H9 (cell line): ENCODE measurements at regions not wholly inside any gene's neighbourhood (a gene's known extent, or its start where the extent isn't known, plus 50 kb on each side); places are given as distances from the start of the nearest gene placed in this dataset.

ENCODE experiments used
- DNase-seq: peaks from one replicate; pipeline ENCODE4 v3.0.0-alpha.2; 2017
- H2AFZ ChIP-seq: one replicate; pipeline ENCODE4 v1.6.1; 2013; ENCODE audit warnings: mild to moderate bottlenecking, low read length, control low read depth, moderate library complexity
- H2AK5ac ChIP-seq: 2 replicates; pipeline ENCODE4 v1.6.1; 2013; ENCODE audit warnings: low read length, control low read depth, mixed read lengths; ENCODE audit not compliant: insufficient read length
- H2BK120ac ChIP-seq: one replicate; pipeline ENCODE4 v1.6.1; 2013; ENCODE audit warnings: low read depth, mild to moderate bottlenecking, low read length, control low read depth, inconsistent platforms; ENCODE audit not compliant: poor library complexity, severe bottlenecking
- H2BK12ac ChIP-seq: 2 replicates; pipeline ENCODE4 v1.6.1; 2013; ENCODE audit warnings: low read length, control low read depth, mixed read lengths, low read depth; ENCODE audit not compliant: insufficient read length
- H2BK15ac ChIP-seq: 2 replicates; pipeline ENCODE4 v1.6.1; 2013; ENCODE audit warnings: low read depth, low read length, control low read depth
- H2BK20ac ChIP-seq: one replicate; pipeline ENCODE4 v1.6.1; 2013; ENCODE audit warnings: low read depth, mild to moderate bottlenecking, low read length, control low read depth, inconsistent platforms; ENCODE audit not compliant: poor library complexity, severe bottlenecking
- H2BK5ac ChIP-seq: 2 replicates; pipeline ENCODE4 v1.6.1; 2013; ENCODE audit warnings: low read length, control low read depth, mixed read lengths; ENCODE audit not compliant: insufficient read length
- H3K14ac ChIP-seq: 2 replicates; pipeline ENCODE4 v1.6.1; 2013; ENCODE audit warnings: low read length, control low read depth; ENCODE audit not compliant: insufficient read depth
- H3K18ac ChIP-seq: 2 replicates; pipeline ENCODE4 v1.6.1; 2013; ENCODE audit warnings: low read depth, mild to moderate bottlenecking, mixed read lengths, low read length, control low read depth; ENCODE audit not compliant: insufficient read length
- H3K23ac ChIP-seq: 2 replicates; pipeline ENCODE4 v1.6.1; 2013; ENCODE audit warnings: low read length, control low read depth, mixed read lengths, low read depth; ENCODE audit not compliant: insufficient read length
- H3K23me2 ChIP-seq: 2 replicates; pipeline ENCODE4 v1.6.1; 2013; ENCODE audit warnings: low read depth, mild to moderate bottlenecking, mixed read lengths, low read length, control low read depth; ENCODE audit not compliant: insufficient read length, poor library complexity, severe bottlenecking
- H3K27ac ChIP-seq: 2 replicates; pipeline ENCODE4 v1.5.1; 2013; ENCODE audit warnings: low read length, control low read depth, mixed read lengths, low read depth; ENCODE audit not compliant: insufficient read length
- H3K27me3 ChIP-seq: 2 replicates; pipeline ENCODE4 v1.6.1; 2013; ENCODE audit warnings: low read length, control low read depth, inconsistent platforms; ENCODE audit not compliant: insufficient read depth
- H3K4ac ChIP-seq: 2 replicates; pipeline ENCODE4 v1.6.1; 2013; ENCODE audit warnings: low read depth, mild to moderate bottlenecking, control low read depth, inconsistent platforms, low read length, moderate library complexity
- H3K4me1 ChIP-seq: 2 replicates; pipeline ENCODE4 v1.6.1; 2013; ENCODE audit warnings: low read length, control low read depth, inconsistent platforms; ENCODE audit not compliant: insufficient read depth
- H3K4me2 ChIP-seq: 2 replicates; pipeline ENCODE4 v1.6.1; 2013; ENCODE audit warnings: low read length, control low read depth, mixed read lengths; ENCODE audit not compliant: insufficient read length, insufficient read depth
- H3K56ac ChIP-seq: 2 replicates; pipeline ENCODE4 v1.6.1; 2013; ENCODE audit warnings: low read depth, mild to moderate bottlenecking, mixed read lengths, low read length, control low read depth; ENCODE audit not compliant: insufficient read length
- H3K79me1 ChIP-seq: 2 replicates; pipeline ENCODE4 v1.6.1; 2013; ENCODE audit warnings: low read depth, mild to moderate bottlenecking, moderate library complexity, low read length, control low read depth, inconsistent platforms; ENCODE audit not compliant: insufficient read depth, poor library complexity, severe bottlenecking
- H3K79me2 ChIP-seq: 2 replicates; pipeline ENCODE4 v1.6.1; 2013; ENCODE audit warnings: low read length, control low read depth, inconsistent platforms; ENCODE audit not compliant: insufficient read depth
- H3K9ac ChIP-seq: 2 replicates; pipeline ENCODE4 v1.6.1; 2013; ENCODE audit warnings: low read length, control low read depth, mixed read lengths; ENCODE audit not compliant: insufficient read length; ENCODE audit errors: extremely low read depth
- H3K9me3 ChIP-seq: one replicate; pipeline ENCODE4 v1.6.1; 2013; ENCODE audit warnings: low read depth, low read length, inconsistent platforms; ENCODE audit not compliant: control insufficient read depth
- H3T11ph ChIP-seq: one replicate; pipeline ENCODE4 v1.6.1; 2013; ENCODE audit warnings: mild to moderate bottlenecking, low read length, control low read depth, inconsistent platforms
- H4K20me1 ChIP-seq: one replicate; pipeline ENCODE4 v1.6.1; 2013; ENCODE audit not compliant: control insufficient read depth, insufficient read length, insufficient read depth
- H4K5ac ChIP-seq: 2 replicates; pipeline ENCODE4 v1.6.1; 2013; ENCODE audit warnings: low read depth, mild to moderate bottlenecking, mixed read lengths, low read length, control low read depth; ENCODE audit not compliant: insufficient read length
- H4K8ac ChIP-seq: replicated peaks from 2 replicates; pipeline ENCODE4 v1.6.1; 2013; ENCODE audit warnings: low read length, control low read depth, mixed read lengths, low read depth; ENCODE audit not compliant: insufficient read length
- H4K91ac ChIP-seq: 2 replicates; pipeline ENCODE4 v1.6.1; 2013; ENCODE audit warnings: low read depth, mild to moderate bottlenecking, moderate library complexity, mixed read lengths, low read length, control low read depth; ENCODE audit not compliant: insufficient read length
- H3K27ac Mint-ChIP-seq, 3 experiments: 2 replicates in 2 of 3; 3 replicates in 1 of 3; pipeline ENCODE4 v1.8.0; 2020 to 2021; ENCODE audit warnings: mixed read lengths in 3 of 3, mild to moderate bottlenecking in 1 of 3, moderate library complexity in 1 of 3
- H3K27me3 Mint-ChIP-seq: 2 replicates; pipeline ENCODE4 v1.8.0; 2021; ENCODE audit warnings: low read depth, mild to moderate bottlenecking, moderate library complexity, mixed read lengths
- H3K36me3 Mint-ChIP-seq, 3 experiments: 2 replicates in 2 of 3; 3 replicates in 1 of 3; pipeline ENCODE4 v1.8.0; 2020 to 2021; ENCODE audit warnings: low read depth in 3 of 3, mixed read lengths in 3 of 3; ENCODE audit not compliant: insufficient read depth in 1 of 3
- H3K4me1 Mint-ChIP-seq, 2 experiments: 2 replicates each; pipeline ENCODE4 v1.8.0; 2020; ENCODE audit warnings: mixed read lengths in 2 of 2
- H3K4me3 Mint-ChIP-seq, 2 experiments: 2 replicates in 1 of 2; 3 replicates in 1 of 2; pipeline ENCODE4 v1.8.0; 2020 to 2021; ENCODE audit warnings: mild to moderate bottlenecking in 2 of 2, mixed read lengths in 2 of 2, moderate library complexity in 1 of 2
- H3K9me3 Mint-ChIP-seq, 2 experiments: 2 replicates in 1 of 2; 3 replicates in 1 of 2; pipeline ENCODE4 v1.8.0; 2020; ENCODE audit warnings: mild to moderate bottlenecking in 2 of 2, mixed read lengths in 2 of 2, moderate library complexity in 1 of 2
- CTCF ChIP-seq: fragments of 200-600 bp; sonication (generic); conservative IDR thresholded peaks from 3 replicates; pipeline ENCODE4 v1.8.0; 2021; ENCODE audit warnings: antibody characterized with exemption, mild to moderate bottlenecking
- WGBS: extraction: QIAGEN DNeasy Blood & Tissue Kit; methylation state at CpG from one replicate; pipeline ENCODE4 v1.1.7; 2013; ENCODE audit warnings: missing lambda C conversion rate, low lambda C conversion rate, mixed read lengths; ENCODE audit not compliant: insufficient read length; ENCODE audit errors: extremely low coverage; 5-methylcytosine and 5-hydroxymethylcytosine counted together

GRCh38 chr9:673264-673965, 168.1 kb upstream of the DMRT1 start:
- Histone ChIP-seq H4K5ac (no peak overlapping the region), H4K20me1 (no peaks in the 10 kb centered on the region), H2BK20ac (peak overlapping the region; percentile 64), H2BK120ac (no peak overlapping the region), H3K9me3 (no peaks in the 10 kb centered on the region), H3K27ac (peak overlapping the region; percentile 12), H3K79me1 (no peaks in the 10 kb centered on the region), H2AFZ (no peak overlapping the region), H3T11ph (no peak overlapping the region), H3K4me1 (peaks cover 4% of the 10 kb centered on the region; the same call in 1 of the 2 replicates), H3K9ac (no peak overlapping the region), H3K4me2 (no peak overlapping the region), H3K79me2 (no peaks in the 10 kb centered on the region), H3K23me2 (no peaks in the 10 kb centered on the region), H2BK12ac (no peak overlapping the region), H3K18ac (no peak overlapping the region), H4K91ac (no peak overlapping the region), H3K14ac (no peak overlapping the region), H2BK5ac (no peak overlapping the region), H2AK5ac (no peak overlapping the region), H3K23ac (no peak overlapping the region), H2BK15ac (no peak overlapping the region), H3K56ac (no peak overlapping the region), H3K27me3 (no peaks in the 10 kb centered on the region), H4K8ac (no peak overlapping the region), H3K4ac (no peak overlapping the region)
- peaks cover 40 to 50% of the 10 kb centered on the region in 2 experiments for H3K4me1 Mint-ChIP-seq
- peaks cover 3 to 13% (median 12%) of the 10 kb centered on the region in 3 experiments; a peak in 6 of 7 replicates for H3K36me3 Mint-ChIP-seq
- no CpG with 5 or more reads among the region's 9 CpGs for WGBS
- H3K4me3 Mint-ChIP-seq, result no peak overlapping the region
- H3K27me3 Mint-ChIP-seq, result no peaks in the 10 kb centered on the region
- TF ChIP-seq CTCF, result no peak
- H3K9me3 Mint-ChIP-seq, result peaks cover 7 to 13% of the 10 kb centered on the region in 2 experiments; a peak in 4 of 5 replicates
- DNase-seq, result no peak
- no peak overlapping the region; a peak in 1 of 7 replicates for H3K27ac Mint-ChIP-seq
